ENCODE measurements at regions not wholly inside any gene's neighbourhood (a gene's known extent, or its start where the extent isn't known, plus 50 kb on each side); places are given as distances from the start of the nearest gene placed in this dataset.

DNA sequence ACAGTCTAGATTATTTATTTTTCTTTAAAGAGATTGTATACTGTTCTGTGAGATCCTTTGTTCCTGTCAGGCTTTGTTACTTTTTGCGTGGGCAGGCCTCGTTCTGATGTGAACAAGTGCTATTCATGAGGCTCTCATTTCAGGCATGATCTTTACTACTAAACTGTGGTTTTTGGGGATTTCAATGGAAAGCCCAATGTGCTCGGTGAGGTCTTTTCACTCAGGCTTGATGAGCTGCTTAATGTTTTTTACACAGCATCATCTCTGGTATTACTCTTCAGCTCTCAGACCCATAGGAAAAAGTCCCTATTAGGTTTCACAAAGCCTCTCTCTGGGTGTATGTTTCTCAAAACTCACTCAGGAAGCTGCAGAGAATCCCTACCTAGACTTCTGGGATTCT, 419.4 kb downstream of the GPATCH2 start:
- no peak for DNase-seq (ENCODE audit: low read depth, low spot score)

DNA sequence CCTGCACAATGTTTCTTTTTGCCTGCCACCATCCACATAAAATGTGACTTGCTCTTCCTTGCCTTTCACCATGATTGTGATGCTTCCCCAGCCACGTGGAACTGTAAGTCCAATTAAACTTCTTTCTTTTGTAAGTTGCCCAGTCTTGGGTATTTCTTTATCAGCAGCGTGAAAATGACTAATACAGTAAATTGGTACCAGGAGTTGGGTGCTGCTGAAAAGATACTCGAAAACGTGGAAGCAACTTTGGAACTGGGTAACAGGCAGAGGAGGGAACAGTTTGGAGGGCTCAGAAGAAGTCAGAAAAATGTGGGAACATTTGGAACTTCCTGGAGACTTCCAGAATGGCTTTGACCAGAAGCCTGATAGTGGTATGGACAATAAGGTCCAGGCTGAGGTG, 425.3 kb downstream of the GPATCH2 start:
- DNase-seq (ENCODE audit: low read depth, low spot score) = no peak

DNA sequence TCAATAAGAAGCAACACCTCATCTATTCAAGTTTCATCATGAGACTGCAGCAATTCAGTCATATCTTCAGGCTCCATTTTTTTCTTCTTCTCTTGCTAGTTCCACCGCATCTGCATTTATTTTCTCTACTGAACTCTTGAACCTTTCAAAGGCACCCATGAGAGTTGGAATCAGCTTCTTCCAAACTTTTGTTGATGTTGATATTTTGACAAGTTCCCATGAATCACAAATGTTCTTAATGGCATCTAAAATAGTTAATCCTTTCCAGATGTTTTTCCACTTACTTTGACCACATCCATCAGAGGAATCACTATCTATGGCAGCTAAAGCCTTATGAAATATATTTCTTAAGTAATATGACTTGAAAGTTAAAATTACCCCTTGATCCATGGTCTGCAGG, 434.3 kb downstream of the GPATCH2 start:
- no peak for DNase-seq (ENCODE audit: low read depth, low spot score)

DNA sequence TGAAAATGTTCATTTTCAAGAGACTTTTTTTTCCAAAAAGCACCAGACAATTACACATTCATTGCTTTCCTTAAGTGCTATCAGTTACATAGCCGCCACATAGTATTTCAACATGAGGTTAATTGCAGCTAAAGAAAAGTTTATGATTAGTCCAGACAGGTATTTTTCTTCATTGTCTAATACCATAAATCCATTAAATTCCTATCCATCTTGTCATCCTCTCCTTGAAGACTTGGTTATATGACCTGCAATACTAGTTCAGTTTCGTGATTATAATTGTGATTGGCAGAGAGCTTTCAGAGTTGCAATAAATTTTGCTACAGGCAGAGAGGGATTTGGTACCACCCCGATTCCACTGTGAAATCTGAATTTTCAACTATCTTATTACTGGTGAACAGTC, 437.7 kb downstream of the GPATCH2 start:
- DNase-seq (ENCODE audit: low read depth, low spot score) = no peak

DNA sequence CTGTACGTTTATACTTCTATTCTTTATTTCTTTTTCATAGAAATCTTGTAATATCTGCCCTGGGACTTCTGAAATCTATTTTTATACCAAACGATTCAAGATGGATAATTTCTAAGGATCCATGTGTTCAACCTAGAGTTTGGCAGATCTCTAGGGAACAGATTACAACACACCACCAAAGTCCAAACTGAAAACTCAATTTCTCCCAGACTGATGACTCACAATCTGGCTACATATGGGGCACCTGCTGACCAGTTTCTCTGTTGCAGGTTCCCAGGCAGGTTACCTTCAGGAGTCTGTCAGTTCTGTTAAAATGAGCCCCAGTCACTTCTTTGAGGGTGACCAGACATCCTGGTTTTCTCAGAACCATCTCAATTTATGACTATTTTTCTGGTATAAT, 439.4 kb downstream of the GPATCH2 start:
- DNase-seq (ENCODE audit: low read depth, low spot score) = no peak

DNA sequence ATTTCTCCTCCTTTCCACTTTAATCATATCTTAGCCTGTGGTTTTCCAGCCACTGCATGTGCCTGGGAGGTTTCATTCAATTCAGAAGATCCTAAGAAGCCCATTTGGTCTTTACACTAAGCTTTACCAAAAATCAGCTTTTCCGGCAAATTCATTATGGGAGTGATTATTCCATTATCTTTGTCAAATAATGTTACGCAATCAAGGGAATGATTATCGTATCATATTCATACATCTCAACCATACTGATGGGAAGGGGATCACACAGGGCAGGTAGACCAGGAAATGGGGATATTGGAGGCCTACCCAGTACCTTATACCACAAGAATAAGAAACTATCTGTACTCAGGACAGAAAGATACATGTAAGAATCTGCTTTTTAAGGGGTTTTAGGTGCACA, 440.5 kb downstream of the GPATCH2 start:
- DNase-seq (ENCODE audit: low read depth, low spot score) = no peak

DNA sequence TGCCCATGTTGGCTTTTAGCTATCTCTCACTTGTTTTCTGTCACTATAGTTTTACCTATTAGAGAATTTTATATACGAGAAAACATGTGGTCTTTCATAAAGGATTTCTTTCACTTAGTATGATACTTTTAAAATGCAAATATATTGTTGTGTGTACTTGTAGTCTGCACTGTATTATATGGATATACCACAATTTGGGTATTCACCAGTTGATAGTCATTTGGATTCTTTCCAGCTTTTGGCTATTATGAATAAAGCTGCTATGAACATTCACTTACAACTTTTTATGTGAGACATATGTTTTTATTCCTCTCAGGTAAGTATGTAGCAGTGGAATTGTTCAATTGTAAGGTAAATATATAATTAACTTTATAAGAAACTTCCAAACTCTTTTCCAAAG, 441.5 kb downstream of the GPATCH2 start:
- DNase-seq (ENCODE audit: low read depth, low spot score) = no peak

DNA sequence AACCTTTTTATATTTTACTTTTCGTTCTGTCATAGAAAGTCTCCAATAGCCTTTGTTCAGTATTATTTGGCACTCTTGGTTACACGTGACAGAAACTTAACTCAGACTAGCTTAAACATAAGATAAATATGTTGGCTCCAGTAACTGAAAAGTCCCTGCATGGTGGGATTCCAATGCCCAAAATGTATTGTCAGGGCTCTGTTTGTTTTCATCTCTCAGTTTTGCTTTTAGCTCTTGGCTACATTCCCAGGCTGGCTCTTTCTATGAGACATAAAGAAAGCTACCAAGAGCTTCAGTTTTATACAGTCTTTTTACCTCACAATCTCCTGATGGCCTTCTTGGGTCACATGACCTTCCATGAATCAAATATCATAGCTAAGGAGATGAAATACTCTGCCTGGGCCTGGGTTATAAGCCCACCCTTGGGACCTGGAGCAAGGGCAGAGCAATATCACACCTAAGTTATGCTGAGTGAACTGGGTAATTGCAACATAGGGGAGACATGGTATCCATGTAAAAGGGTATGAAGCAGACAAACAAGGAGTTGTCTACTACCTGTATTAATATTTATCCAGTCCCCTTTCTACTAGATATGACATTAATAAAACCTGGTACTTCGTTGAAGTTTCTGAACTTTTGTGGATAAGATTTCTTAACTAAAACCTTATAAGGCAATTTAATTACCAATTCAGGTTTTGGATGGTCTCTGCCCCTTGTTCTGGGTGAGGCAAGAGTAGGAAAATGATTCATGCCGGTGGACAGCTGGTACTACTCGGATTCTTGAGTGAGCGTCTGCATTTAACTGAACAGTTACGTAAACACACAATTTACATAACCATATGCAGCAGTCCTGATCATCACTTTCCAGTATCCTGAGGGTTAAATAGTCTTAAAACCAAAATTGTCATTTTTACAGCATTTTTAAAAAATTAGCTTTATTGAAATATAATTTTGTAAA, 442.3 kb downstream of the GPATCH2 start:
- DNase-seq (ENCODE audit: low read depth, low spot score) = no peak

DNA sequence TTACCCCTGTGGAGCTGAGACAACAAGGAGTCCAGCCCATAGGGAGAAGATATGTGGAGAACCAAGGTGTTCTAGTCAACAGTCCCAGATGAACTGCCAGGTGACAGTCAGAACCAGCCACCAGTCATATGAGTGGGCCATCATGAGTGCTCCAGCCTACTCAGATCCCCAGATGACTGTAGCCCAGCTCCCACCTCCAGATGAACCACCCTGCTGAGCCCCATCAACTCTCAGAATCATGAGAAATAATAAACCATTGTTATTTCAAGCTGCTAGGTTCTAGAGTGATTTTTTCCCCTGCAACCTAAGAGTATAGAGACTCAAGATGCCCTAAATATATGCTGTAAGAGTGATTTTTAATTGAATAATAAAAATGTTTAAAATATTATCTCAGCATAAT, 444.2 kb downstream of the GPATCH2 start:
- DNase-seq (ENCODE audit: low read depth, low spot score) = no peak

DNA sequence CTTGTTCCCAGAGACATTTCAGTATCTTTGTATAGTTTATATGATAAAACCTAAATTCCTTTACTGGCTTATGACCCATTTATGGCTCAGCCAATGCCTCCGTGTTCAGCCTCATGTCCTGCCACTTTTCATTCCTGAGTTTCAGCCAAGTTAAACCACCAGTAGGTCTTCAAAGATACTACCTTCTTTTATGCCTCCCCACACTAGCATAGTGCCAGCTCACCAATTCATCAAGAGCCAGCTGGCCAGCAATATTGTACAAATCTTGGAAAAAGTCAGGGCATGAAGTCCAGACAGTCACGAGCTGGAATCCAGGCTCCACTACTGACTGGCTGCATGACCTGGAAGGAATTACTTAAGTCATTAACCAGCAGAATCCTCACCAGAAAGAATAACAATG, 446.0 kb downstream of the GPATCH2 start:
- no peak for DNase-seq (ENCODE audit: low read depth, low spot score)

DNA sequence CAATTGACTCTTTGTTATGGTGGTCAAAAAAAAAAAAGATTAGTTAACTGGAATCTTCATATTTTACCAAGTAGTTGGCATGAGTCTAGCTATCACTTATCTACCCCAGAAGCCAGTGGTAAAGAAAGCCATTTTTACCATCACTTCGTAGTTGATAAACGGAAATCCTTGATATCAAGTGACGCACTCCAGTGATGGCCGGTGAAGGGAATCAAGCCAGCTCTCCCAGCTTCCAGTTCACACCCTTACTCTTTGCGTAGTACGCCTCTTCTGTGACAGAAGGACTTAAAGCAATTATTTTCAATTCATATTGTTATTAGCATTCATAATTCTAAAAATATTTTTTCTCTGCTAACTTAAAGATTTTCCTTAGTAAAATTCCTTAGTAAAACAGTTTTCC, 447.9 kb downstream of the GPATCH2 start:
- DNase-seq (ENCODE audit: low read depth, low spot score) = no peak

DNA sequence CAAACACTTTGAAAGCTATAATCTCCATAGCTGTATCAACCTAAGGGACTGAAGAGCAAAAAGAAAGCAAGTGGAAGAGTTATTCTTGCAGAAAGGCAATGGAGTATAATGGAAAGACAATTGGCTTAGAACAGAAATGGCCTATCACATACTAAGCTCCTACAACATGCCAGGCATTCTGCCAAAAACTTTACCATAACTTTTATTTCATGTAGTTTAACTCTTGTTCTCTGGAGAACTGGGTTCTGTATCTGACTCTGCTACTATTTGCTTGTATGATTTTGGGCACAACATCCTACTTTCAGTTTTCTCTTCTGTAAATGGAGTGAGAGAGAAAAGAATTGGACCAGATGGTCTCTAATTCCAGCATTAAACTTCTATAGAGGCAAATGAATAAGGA, 449.1 kb downstream of the GPATCH2 start:
- no peak for DNase-seq (ENCODE audit: low read depth, low spot score)

DNA sequence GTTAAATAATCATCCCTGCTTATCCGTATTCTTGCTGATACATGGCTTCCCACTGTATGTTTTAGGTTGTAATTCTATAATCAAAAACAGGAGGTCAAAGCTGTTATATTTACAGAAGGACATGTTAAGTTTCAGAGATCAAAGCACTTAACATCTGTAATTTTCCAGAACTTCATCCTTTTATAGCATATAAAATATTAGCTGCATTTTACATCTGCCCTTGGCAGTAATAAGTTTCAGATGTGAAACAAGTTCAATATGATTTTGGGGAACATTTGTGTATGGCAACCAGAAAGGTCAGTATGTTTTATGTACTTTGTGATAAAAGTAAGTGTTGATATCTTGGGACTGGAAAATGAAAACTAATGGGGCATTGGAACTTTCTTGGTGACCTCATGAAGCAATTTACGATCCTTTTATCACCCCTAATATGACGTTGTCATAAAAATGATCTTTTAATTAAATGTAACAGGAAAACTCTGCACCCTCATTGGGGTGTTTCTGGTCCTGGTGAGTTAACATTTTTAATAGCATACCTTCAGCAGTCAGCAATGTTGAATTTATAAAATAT, 449.6 kb downstream of the GPATCH2 start:
- DNase-seq (ENCODE audit: low read depth, low spot score) = no peak

DNA sequence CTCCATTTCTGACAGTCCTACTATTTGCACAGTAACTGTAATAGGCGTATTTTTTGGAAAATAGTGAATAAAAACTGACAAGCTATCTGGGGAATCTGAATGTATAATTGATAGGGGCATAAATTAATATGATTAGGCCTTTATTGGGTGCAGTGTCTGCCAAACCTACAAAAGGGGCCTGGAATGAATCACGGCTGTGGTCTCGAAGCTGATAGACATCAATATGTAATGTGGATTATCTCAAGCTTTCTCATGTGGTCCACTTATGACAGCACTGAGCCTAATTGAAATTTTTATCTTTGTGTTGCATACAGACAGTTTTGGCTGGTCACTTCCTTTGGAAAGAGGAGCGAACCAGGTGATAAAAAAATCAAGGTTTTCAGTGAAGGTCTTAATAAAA, 450.4 kb downstream of the GPATCH2 start:
- no peak for DNase-seq (ENCODE audit: low read depth, low spot score)

DNA sequence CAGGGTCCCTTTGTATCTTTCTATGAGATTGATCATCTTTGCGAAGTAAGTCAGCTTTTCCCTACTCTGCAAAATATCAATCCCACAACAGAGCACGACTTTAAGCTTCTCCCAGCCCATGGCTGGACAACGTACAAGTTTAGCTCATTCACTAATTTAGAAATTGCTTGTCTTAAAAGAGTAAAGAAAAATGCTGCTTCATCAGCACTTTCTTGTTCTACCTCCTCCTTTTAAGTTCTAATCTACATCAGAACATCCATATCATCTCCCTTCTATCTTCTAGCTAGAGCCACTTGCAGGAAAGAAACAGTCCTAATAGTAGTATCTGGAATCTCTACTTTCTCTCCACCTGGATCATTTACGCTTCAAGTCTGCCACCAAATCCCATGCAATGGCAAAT, 441.2 kb upstream of the ESRRG start:
- DNase-seq (ENCODE audit: low read depth, low spot score) = no peak

DNA sequence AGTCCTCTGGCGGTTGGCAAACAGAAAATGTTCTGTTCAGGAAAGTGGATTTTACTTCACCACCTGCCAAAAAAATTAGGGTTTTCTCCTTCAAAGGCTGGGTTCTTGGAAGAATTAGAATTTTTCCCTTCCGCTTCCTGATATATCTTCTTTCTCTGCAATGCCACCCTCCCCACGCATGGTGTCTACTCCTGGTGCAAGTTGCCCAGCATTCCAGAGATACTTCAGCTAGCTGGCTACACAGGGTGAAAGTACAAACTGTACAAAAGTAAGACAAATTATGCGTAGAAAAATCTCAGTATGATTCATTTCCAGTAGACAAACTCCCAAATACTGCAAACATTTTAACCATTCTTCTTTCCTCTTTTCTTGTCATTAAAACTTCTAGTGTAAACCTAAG, 430.1 kb upstream of the ESRRG start:
- no peak for DNase-seq (ENCODE audit: low read depth, low spot score)

DNA sequence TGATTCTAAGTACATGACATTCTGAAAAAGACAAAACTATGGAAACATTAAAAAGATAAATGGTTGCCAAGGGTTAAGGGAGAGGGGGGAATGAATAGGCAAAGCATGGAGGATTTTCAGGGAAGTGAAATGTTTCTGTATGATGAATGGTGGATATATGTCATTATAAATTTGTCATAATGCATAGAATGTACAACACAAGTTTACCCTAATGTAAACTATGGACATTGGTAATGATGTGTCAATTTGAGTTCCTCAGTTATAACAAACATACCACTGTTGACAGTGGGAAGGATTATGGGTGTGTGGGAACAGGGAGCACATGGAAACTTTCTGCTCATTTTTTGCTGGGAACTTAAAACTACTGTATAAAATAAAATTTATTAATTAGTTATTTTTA, 427.1 kb upstream of the ESRRG start:
- DNase-seq (ENCODE audit: low read depth, low spot score) = no peak

DNA sequence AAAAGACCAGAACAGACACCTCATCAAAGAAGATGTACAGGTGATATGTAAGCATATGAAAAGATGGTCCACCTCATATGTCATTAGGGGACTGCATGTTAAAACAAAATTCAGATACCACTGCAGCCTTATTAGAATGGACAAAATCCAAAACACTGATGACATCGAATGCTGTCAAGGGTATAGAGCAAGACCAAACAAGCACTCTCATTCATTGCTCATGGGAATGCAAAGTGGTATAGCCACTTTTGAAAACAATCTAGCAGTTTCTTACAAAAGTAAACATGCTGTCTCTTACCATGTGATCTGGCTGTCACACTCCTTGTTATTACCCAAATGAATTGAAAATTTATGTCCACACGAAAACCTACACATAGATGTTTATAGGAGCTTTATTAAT, 426.6 kb upstream of the ESRRG start:
- DNase-seq (ENCODE audit: low read depth, low spot score) = no peak

DNA sequence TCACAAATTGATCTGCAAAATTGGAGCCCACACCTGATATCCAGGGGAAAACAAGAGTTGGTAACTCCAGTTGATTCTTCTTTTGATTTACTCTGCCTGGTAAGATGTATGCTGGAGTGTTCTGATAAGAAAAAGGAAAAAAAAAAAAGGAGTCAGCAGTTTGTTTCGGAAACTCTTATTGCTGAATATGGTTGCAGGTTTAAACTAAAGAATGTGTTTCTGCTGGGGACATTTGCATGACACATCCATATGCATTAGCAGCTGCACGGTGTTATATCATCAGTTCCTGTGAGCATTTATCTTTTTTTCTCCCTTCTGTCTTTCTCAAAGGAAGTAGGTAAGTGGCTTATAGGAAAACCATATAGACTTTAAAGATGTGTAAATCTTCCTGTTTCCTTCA, 418.5 kb upstream of the ESRRG start:
- no peak for DNase-seq (ENCODE audit: low read depth, low spot score)

DNA sequence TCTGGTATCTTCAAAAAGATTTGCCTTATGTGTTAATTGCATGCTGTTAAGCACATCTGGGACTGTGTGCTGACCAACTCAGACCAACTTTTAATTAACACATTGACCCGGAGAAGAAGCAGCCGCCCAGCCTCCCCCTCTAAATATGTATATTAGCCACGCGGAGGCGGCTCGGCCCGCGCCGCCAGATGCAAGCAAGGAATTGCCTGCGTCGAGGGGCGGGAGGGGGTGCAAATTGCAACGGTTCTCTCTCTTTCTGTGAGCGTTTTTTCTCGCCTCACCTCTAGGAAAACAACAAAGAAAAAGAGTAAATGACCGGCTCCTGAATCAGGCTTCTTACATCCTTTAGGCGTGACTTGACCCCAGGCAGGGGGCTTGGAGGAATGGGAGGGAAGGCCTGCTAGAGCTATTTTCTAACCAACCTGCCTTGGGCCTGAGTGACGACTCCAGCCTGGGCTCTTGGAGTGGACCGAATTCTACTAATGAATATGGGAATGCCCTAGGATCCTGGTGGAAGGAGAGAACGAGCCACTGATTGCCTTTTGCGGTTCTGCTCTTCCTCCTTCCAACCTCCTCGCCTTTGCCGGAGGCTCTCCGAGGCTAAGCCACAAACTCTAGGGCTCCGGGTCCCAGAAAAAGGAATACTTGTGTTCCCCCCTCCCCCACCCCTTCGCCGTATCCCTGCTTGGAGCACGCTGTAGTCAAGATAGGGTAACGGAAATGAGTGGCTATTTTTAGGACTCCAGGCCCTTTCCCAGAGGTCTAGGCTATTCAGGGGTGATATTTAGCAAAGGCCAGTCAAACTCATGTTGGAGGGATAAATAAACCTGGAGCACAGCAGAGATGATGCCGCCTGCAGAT, 417.0 kb upstream of the ESRRG start:
- DNase-seq (ENCODE audit: low read depth, low spot score) = no peak

DNA sequence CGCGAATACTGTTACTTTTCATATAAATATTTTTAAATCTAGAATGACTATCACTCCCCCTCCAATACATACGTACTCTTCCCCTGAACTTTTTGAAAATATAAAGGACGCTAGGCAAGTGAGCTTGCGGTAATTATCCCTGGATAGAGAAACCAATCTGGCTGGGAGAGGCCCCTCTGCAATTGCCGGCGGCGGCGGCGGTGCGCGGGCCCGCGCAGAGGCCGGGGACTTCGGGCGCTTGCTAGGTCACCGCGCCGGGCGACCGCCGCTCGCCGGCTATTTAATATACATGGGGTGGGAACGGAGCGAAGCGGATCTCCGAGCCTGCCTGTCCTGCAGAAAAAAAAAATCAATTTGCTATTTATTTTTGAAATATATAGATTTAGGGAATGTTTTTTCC, 416.3 kb upstream of the ESRRG start:
- DNase-seq (ENCODE audit: low read depth, low spot score) = no peak

DNA sequence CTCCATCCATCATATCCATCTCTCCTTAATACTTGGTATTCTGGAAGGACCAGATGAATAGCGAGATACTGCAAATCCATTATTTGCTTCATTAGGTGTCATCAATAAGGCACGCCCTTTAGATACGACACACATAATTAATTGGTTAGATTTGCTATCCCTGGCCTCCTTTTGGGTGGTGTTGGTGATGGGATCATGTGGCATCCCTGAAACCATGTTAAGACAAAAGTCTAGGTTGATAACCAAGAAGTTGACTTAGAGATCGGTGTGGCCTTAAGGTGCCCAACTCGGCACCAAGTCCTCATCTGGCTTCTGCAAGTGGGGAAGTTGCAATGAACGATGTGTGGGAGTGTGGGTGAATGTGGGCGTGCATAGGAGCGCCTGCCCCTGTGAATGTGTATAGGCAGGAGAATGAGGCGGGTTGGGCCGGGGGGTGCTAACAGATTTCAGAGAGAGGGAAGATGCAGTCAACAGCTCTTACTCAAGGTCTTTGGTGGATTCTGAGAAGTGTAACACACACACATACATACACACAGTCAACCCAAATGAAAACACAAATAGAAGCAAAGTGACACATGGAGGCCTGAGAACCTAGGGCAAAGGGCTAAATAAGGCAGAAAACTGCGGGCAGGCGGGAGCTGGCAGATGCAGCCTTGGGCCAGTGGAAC, 415.7 kb upstream of the ESRRG start:
- DNase-seq (ENCODE audit: low read depth, low spot score) = no peak
